ENCODE measurements at regions not wholly inside any gene's neighbourhood (a gene's known extent, or its start where the extent isn't known, plus 50 kb on each side); places are given as distances from the start of the nearest gene placed in this dataset.

DNA sequence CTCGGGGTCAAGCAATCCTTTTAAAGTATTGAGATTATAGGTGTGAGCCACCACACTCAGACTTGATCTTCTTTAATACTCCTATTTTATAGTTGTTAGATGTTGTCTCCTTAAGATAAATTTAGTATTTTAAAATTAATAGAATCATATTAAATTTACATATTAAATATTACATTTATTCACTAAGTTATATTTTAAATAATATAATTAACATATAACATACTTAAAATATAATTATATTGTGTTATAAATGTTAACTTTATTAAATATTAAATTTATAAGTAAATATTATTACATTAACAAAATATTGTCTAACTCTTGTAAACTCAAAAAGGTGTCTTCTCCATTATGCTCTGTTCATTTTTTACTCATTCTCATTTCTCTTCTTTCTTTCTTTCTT lies 675.9 kb upstream of the ADGRL4 start:
- no peaks in the 10 kb centered on the region for H3K27me3 ChIP-seq
- WGBS, 2 donors, result 92 to 100% methylated on average over 1 of the region's 1 CpG
- no peak for DNase-seq
- no peaks in the 10 kb centered on the region for H3K4me1 ChIP-seq
- H3K27ac ChIP-seq, result no peak overlapping the region
- no peaks in the 10 kb centered on the region for H3K9me3 ChIP-seq
- no peaks in the 10 kb centered on the region for H3K36me3 ChIP-seq (ENCODE audit: low read depth, missing control alignments)
- no peak overlapping the region for H3K4me3 ChIP-seq
- TF ChIP-seq POLR2A (IDR thresholded peaks at IDR 0.05), result no peak
- TF ChIP-seq, protein P1, sequence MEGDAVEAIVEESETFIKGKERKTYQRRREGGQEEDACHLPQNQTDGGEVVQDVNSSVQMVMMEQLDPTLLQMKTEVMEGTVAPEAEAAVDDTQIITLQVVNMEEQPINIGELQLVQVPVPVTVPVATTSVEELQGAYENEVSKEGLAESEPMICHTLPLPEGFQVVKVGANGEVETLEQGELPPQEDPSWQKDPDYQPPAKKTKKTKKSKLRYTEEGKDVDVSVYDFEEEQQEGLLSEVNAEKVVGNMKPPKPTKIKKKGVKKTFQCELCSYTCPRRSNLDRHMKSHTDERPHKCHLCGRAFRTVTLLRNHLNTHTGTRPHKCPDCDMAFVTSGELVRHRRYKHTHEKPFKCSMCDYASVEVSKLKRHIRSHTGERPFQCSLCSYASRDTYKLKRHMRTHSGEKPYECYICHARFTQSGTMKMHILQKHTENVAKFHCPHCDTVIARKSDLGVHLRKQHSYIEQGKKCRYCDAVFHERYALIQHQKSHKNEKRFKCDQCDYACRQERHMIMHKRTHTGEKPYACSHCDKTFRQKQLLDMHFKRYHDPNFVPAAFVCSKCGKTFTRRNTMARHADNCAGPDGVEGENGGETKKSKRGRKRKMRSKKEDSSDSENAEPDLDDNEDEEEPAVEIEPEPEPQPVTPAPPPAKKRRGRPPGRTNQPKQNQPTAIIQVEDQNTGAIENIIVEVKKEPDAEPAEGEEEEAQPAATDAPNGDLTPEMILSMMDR (IDR thresholded peaks at IDR 0.05), result no peak
- intact Hi-C loops (cut with DNase I; ENCODE audit: low total_unique reads), result no loop called here

DNA sequence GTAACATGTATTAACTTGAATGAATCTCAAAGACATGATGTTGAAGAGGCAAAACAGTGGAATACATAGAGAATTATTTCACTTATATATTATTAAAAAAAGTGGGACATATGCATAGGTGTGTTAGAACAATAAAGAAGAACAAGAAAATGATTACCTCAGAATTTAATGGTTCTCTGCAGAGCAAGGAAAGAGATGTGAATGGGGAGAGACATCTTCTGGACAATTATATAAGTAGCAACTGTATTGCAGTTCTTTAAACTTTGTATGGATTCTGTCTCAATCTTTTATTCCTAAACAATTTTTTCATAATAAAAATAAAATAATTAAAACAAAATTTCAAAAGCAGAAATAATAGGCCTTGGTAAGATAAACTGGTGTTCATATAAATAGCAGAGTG lies 674.9 kb upstream of the ADGRL4 start:
- no peaks in the 10 kb centered on the region for H3K27me3 ChIP-seq
- H3K4me3 ChIP-seq, result no peak overlapping the region
- H3K9me3 ChIP-seq, result no peaks in the 10 kb centered on the region
- H3K27ac ChIP-seq, result no peak overlapping the region
- no peaks in the 10 kb centered on the region for H3K4me1 ChIP-seq
- TF ChIP-seq, protein P1 (IDR thresholded peaks at IDR 0.05), result no peak
- TF ChIP-seq POLR2A (IDR thresholded peaks at IDR 0.05), result no peak
- DNase-seq, result no peak
- H3K36me3 ChIP-seq (ENCODE audit: low read depth, missing control alignments), result no peaks in the 10 kb centered on the region
- intact Hi-C loops (cut with DNase I; ENCODE audit: low total_unique reads), result no loop called here

DNA sequence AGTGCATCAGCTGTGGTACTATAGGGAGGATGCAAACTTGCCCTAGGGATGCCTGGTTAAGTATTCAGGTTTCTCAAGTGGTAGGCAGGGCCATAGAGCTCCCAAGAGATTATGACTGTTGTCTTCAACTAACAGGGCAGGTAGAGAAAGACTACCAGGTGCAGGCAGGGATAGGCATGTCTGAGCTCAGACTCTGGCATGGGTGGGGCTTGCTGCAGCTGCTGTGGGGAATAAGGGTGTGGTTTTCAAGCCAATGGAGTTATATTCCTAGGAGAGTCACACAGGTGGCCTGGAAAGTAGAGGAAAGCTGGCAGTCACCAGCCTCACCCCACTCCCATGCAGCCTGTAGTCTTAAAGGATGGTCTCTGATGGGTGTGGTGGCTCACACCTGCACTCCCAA lies 673.4 kb upstream of the ADGRL4 start:
- Histone ChIP-seq H3K36me3 (ENCODE audit: low read depth, missing control alignments) (no peaks in the 10 kb centered on the region), H3K4me3 (no peak overlapping the region), H3K27me3 (no peaks in the 10 kb centered on the region), H3K9me3 (no peaks in the 10 kb centered on the region), H3K27ac (no peak overlapping the region), H3K4me1 (no peaks in the 10 kb centered on the region)
- no peak for DNase-seq
- intact Hi-C loops (cut with DNase I; ENCODE audit: low total_unique reads), result no loop called here
- TF ChIP-seq POLR2A (IDR thresholded peaks at IDR 0.05), result no peak
- TF ChIP-seq, protein P1 (IDR thresholded peaks at IDR 0.05), result no peak

DNA sequence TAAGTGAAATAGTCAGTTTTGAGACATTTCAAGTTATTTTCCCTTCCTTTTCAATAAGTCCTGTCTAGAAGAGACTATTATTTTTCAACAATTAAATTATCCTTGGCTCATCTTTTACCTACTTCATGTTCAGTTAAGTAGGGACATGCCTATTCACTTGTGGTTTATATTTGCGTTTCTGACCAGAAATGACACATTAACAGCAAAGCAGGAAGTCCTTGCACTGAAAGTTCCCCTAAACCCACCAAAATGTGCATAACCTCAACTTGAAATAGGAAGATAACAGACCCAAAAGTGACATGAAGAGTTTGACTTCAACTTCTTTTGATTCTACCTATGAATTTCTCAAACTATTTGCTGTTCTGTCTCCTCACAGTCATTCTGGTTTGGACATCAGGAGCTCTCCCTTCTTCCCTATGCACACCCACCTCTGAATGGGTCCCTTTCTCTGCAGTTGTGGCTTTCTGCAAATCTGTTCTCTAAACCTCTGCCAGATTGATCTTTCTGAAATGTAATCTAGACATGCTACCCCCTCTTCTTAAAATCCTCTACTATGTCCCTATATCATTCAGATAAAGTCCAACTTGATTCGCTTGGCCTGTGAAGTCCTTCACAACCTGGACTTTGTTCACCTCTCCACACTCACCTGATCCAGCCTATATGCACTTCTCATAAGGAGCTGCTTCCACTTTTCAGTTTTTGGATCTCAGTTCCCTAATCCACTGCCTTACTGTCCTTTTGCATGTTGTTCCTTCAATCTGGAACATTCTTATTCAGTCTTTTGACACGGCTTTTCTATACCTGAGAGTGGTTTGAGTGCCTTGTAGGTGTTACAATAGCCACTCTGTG lies 661.5 kb upstream of the ADGRL4 start:
- Histone ChIP-seq H3K36me3 (ENCODE audit: low read depth, missing control alignments) (no peaks in the 10 kb centered on the region), H3K4me1 (no peaks in the 10 kb centered on the region), H3K4me3 (no peak overlapping the region), H3K9me3 (no peaks in the 10 kb centered on the region), H3K27ac (no peak overlapping the region), H3K27me3 (no peaks in the 10 kb centered on the region)
- 68 to 80% methylated on average over 3 of the region's 3 CpGs for WGBS, 2 donors
- no peak for DNase-seq
- intact Hi-C loops (cut with DNase I; ENCODE audit: low total_unique reads), result no loop called here
- TF ChIP-seq POLR2A (IDR thresholded peaks at IDR 0.05), result no peak
- TF ChIP-seq, protein P1 (IDR thresholded peaks at IDR 0.05), result no peak

DNA sequence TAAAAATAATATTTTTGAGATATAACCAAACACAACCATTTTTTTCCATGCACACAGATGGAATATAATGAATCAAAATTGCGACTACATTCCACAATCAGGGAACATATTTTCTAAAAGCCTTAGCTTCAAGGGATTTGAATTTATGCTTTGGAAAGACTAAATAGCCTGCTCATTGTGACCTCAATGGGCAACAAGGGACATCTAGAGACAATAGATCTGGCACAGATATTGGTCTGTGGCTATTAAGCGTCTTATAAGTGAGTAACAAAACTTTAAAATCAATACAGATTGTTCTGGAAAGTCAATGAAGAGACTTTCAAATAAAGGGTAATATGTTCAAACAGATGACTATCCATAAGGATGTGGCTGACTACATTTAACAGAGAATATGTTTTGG lies 660.6 kb upstream of the ADGRL4 start:
- no peak for TF ChIP-seq POLR2A (IDR thresholded peaks at IDR 0.05)
- TF ChIP-seq, protein P1 (IDR thresholded peaks at IDR 0.05), result no peak
- no peak overlapping the region for H3K4me3 ChIP-seq
- H3K4me1 ChIP-seq, result no peaks in the 10 kb centered on the region
- DNase-seq, result no peak
- H3K27ac ChIP-seq, result no peak overlapping the region
- H3K9me3 ChIP-seq, result no peaks in the 10 kb centered on the region
- WGBS, 2 donors, result 91 to 95% methylated on average over 2 of the region's 2 CpGs
- no peaks in the 10 kb centered on the region for H3K27me3 ChIP-seq
- intact Hi-C loops (cut with DNase I; ENCODE audit: low total_unique reads), result no loop called here
- no peaks in the 10 kb centered on the region for H3K36me3 ChIP-seq (ENCODE audit: low read depth, missing control alignments)
